ENCODE measurements at regions not wholly inside any gene's neighbourhood (a gene's known extent, or its start where the extent isn't known, plus 50 kb on each side); places are given as distances from the start of the nearest gene placed in this dataset.

GRCh38 chr14:49367696-49368095 is 218.5 kb downstream of the RPS29 start:
- no peak for DNase-seq (ENCODE audit: low read depth)
- TF ChIP-seq CTCF (IDR thresholded peaks at IDR 0.05; ENCODE audit: insufficient read depth, low read depth, low read length), result no peak
- H3K4me3 ChIP-seq (ENCODE audit: low read depth, low read length), result no peak overlapping the region

- no peak for DNase-seq (ENCODE audit: low read depth)
- no peak for TF ChIP-seq CTCF (IDR thresholded peaks at IDR 0.05; ENCODE audit: insufficient read depth, low read depth, low read length)
- H3K4me3 ChIP-seq (ENCODE audit: low read depth, low read length), result no peak overlapping the region
Measured at GRCh38 chr14:49366416-49366815, 219.8 kb downstream of the RPS29 start.

- DNase-seq (ENCODE audit: low read depth), result no peak
- no peak for TF ChIP-seq CTCF (IDR thresholded peaks at IDR 0.05; ENCODE audit: insufficient read depth, low read depth, low read length)
- no peak overlapping the region for H3K4me3 ChIP-seq (ENCODE audit: low read depth, low read length)
Measured at GRCh38 chr14:49364752-49365117, 221.4 kb downstream of the RPS29 start.

GRCh38 chr14:49363821-49364751 is 222.1 kb downstream of the RPS29 start:
- no peak for TF ChIP-seq CTCF (IDR thresholded peaks at IDR 0.05; ENCODE audit: insufficient read depth, low read depth, low read length)
- no peak overlapping the region for H3K4me3 ChIP-seq (ENCODE audit: low read depth, low read length)
- DNase-seq (ENCODE audit: low read depth), result no peak

- no peak for DNase-seq (ENCODE audit: low read depth)
- no peak overlapping the region for H3K4me3 ChIP-seq (ENCODE audit: low read depth, low read length)
- TF ChIP-seq CTCF (IDR thresholded peaks at IDR 0.05; ENCODE audit: insufficient read depth, low read depth, low read length), result no peak
Measured at GRCh38 chr14:49362916-49363315, 223.3 kb downstream of the RPS29 start.

GRCh38 chr14:49339130-49339529 is 247.1 kb downstream of the RPS29 start:
- H3K4me3 ChIP-seq (ENCODE audit: low read depth, low read length), result no peak overlapping the region
- no peak for TF ChIP-seq CTCF (IDR thresholded peaks at IDR 0.05; ENCODE audit: insufficient read depth, low read depth, low read length)
- no peak for DNase-seq (ENCODE audit: low read depth)

All from fibroblast of villous mesenchyme (primary cell).